ENCODE measurements at regions not wholly inside any gene's neighbourhood (a gene's known extent, or its start where the extent isn't known, plus 50 kb on each side); places are given as distances from the start of the nearest gene placed in this dataset.

GRCh38 chrX:138485224-138485623 is 226.3 kb downstream of the FGF13 start:
- Histone ChIP-seq H3K4me3 (ENCODE audit: low read depth, low read length) (no peak overlapping the region), H3K4me1 (no peaks in the 10 kb centered on the region), H3K9me3 (no peaks in the 10 kb centered on the region), H3K36me3 (ENCODE audit: control insufficient read depth, insufficient read depth, low read length) (no peaks in the 10 kb centered on the region), H3K27me3 (replicated peaks; ENCODE audit: control insufficient read depth, insufficient read depth, low read length) (no peaks in the 10 kb centered on the region)
- Mint-ChIP-seq H3K4me1 (ENCODE audit: low read depth, unreplicated experiment) (no peaks in the 10 kb centered on the region), H3K4me3 (ENCODE audit: unreplicated experiment) (no peak overlapping the region), H3K36me3 (ENCODE audit: insufficient read depth, unreplicated experiment) (no peaks in the 10 kb centered on the region), H3K9me3 (ENCODE audit: unreplicated experiment) (no peaks in the 10 kb centered on the region), H3K27me3 (ENCODE audit: insufficient read depth, unreplicated experiment) (no peaks in the 10 kb centered on the region), H3K27ac (ENCODE audit: unreplicated experiment) (no peak overlapping the region)
- ChIA-PET POLR2A (no interaction called here), CTCF (no interaction called here)
- no peak for TF ChIP-seq CTCF (IDR thresholded peaks at IDR 0.05; ENCODE audit: insufficient read depth in 1 of 2, low read depth in 1 of 2, low read length in 1 of 2, severe bottlenecking in 1 of 2, unreplicated experiment in 1 of 2)
- no TSS peak for BruUV-seq (replicated peaks)
- no peak for DNase-seq
- intact Hi-C loops (cut with micrococcal nuclease; ENCODE audit: unreplicated experiment): loop anchor here (10.0 kb wide), 1 partner anchor 260 kb away; no protein-coding TSS in a partner anchor

GRCh38 chrX:138484451-138484850 is 227.1 kb downstream of the FGF13 start:
- Mint-ChIP-seq H3K4me3 (ENCODE audit: unreplicated experiment) (no peak overlapping the region), H3K36me3 (ENCODE audit: insufficient read depth, unreplicated experiment) (no peaks in the 10 kb centered on the region), H3K9me3 (ENCODE audit: unreplicated experiment) (no peaks in the 10 kb centered on the region), H3K4me1 (ENCODE audit: low read depth, unreplicated experiment) (no peaks in the 10 kb centered on the region), H3K27ac (ENCODE audit: unreplicated experiment) (no peak overlapping the region), H3K27me3 (ENCODE audit: insufficient read depth, unreplicated experiment) (no peaks in the 10 kb centered on the region)
- Histone ChIP-seq H3K4me1 (no peaks in the 10 kb centered on the region), H3K4me3 (ENCODE audit: low read depth, low read length) (no peak overlapping the region), H3K27me3 (replicated peaks; ENCODE audit: control insufficient read depth, insufficient read depth, low read length) (no peaks in the 10 kb centered on the region), H3K36me3 (ENCODE audit: control insufficient read depth, insufficient read depth, low read length) (no peaks in the 10 kb centered on the region), H3K9me3 (no peaks in the 10 kb centered on the region)
- ChIA-PET CTCF (no interaction called here), POLR2A (no interaction called here)
- DNase-seq: no peak
- no peak for TF ChIP-seq CTCF (IDR thresholded peaks at IDR 0.05; ENCODE audit: insufficient read depth in 1 of 2, low read depth in 1 of 2, low read length in 1 of 2, severe bottlenecking in 1 of 2, unreplicated experiment in 1 of 2)
- no TSS peak for BruUV-seq (replicated peaks)
- intact Hi-C loops (cut with micrococcal nuclease; ENCODE audit: unreplicated experiment): loop anchor here (10.0 kb wide), 1 partner anchor 260 kb away; no protein-coding TSS in a partner anchor

- Histone ChIP-seq H3K4me1 (no peaks in the 10 kb centered on the region), H3K36me3 (ENCODE audit: control insufficient read depth, insufficient read depth, low read length) (no peaks in the 10 kb centered on the region), H3K9me3 (no peaks in the 10 kb centered on the region), H3K27me3 (replicated peaks; ENCODE audit: control insufficient read depth, insufficient read depth, low read length) (no peaks in the 10 kb centered on the region), H3K4me3 (ENCODE audit: low read depth, low read length) (no peak overlapping the region)
- Mint-ChIP-seq H3K4me1 (ENCODE audit: low read depth, unreplicated experiment) (no peaks in the 10 kb centered on the region), H3K36me3 (ENCODE audit: insufficient read depth, unreplicated experiment) (no peaks in the 10 kb centered on the region), H3K4me3 (ENCODE audit: unreplicated experiment) (no peak overlapping the region), H3K27ac (ENCODE audit: unreplicated experiment) (no peak overlapping the region), H3K27me3 (ENCODE audit: insufficient read depth, unreplicated experiment) (no peaks in the 10 kb centered on the region), H3K9me3 (ENCODE audit: unreplicated experiment) (no peaks in the 10 kb centered on the region)
- intact Hi-C loops (cut with micrococcal nuclease; ENCODE audit: unreplicated experiment): loop anchor here (10.0 kb wide), 1 partner anchor 263 kb away; no protein-coding TSS in a partner anchor
- BruUV-seq (replicated peaks): no TSS peak
- DNase-seq: no peak
- ChIA-PET POLR2A (no interaction called here), CTCF (no interaction called here)
- TF ChIP-seq CTCF (IDR thresholded peaks at IDR 0.05; ENCODE audit: insufficient read depth in 1 of 2, low read depth in 1 of 2, low read length in 1 of 2, severe bottlenecking in 1 of 2, unreplicated experiment in 1 of 2): no peak
Measured at GRCh38 chrX:138481649-138482048, 229.9 kb downstream of the FGF13 start.

Measured in Caco-2 (cell line).